Adrenal gland (tissue), 5 donors: ENCODE measurements at regions not wholly inside any gene's neighbourhood (a gene's known extent, or its start where the extent isn't known, plus 50 kb on each side); places are given as distances from the start of the nearest gene placed in this dataset.

ENCODE experiments used
- CTCF ChIP-seq, 6 experiments: fragments of 450-650 bp in 4 of 6; fragments of 200-600 bp in 2 of 6; sonication (generic) in 1 of 6; IDR thresholded peaks; 1 replicate in 5 of 6; 2 replicates in 1 of 6; pipeline versions ENCODE4 v1.5.1 to v1.8.0; 2016 to 2021; ENCODE audit warnings: antibody characterized with exemption in 6 of 6, mild to moderate bottlenecking in 2 of 6, moderate library complexity in 1 of 6
- POLR2A ChIP-seq, 2 donors: fragments of 450-650 bp; IDR thresholded peaks; one replicate each; pipeline ENCODE4 v1.6.1; 2017; ENCODE audit warnings: antibody characterized with exemption in 2 of 2, mild to moderate bottlenecking in 2 of 2, moderate library complexity in 1 of 2
- donor health status: DM: no; HTN: no; CAD: no.

GRCh38 chr21:17900281-17900989, 81.3 kb upstream of the C21orf91 start:
- TF ChIP-seq CTCF (IDR thresholded peaks at IDR 0.05) (no peak), POLR2A (IDR thresholded peaks at IDR 0.05) (no peak)
